CD14-positive monocyte (primary cell): ENCODE measurements at regions not wholly inside any gene's neighbourhood (a gene's known extent, or its start where the extent isn't known, plus 50 kb on each side); places are given as distances from the start of the nearest gene placed in this dataset.

ENCODE experiments used
- DNase-seq, 3 donors: peaks; one replicate each; pipeline ENCODE4 v3.0.0-alpha.2; 2011 to 2022
- H2AFZ ChIP-seq: 2 replicates; pipeline ENCODE4 v1.6.0; 2012; ENCODE audit warnings: mild to moderate bottlenecking, low read depth, low read length, inconsistent platforms; ENCODE audit not compliant: insufficient read depth, poor library complexity, severe bottlenecking
- H3K27ac ChIP-seq, 2 donors: 1 replicate in 1 of 2; 2 replicates in 1 of 2; pipeline ENCODE4 v1.5.1; 2012 to 2013; ENCODE audit warnings: low read length in 2 of 2, control low read depth in 1 of 2, inconsistent platforms in 1 of 2, low read depth in 1 of 2, mild to moderate bottlenecking in 1 of 2
- H3K27me3 ChIP-seq, 2 donors: one replicate each; pipeline versions ENCODE4 v1.6.0 to v1.6.1; 2011 to 2013; ENCODE audit warnings: low read length in 2 of 2; ENCODE audit not compliant: control insufficient read depth in 2 of 2, insufficient read depth in 2 of 2
- H3K36me3 ChIP-seq, 2 donors: replicated peaks in 1 of 2; 1 replicate in 1 of 2; 2 replicates in 1 of 2; pipeline versions ENCODE4 v1.5.1 to v1.6.1; 2012 to 2013; ENCODE audit warnings: low read length in 2 of 2, control low read depth in 1 of 2, inconsistent platforms in 1 of 2, mild to moderate bottlenecking in 1 of 2; ENCODE audit not compliant: insufficient read depth in 2 of 2, control insufficient read depth in 1 of 2
- H3K4me1 ChIP-seq, 2 donors: 1 replicate in 1 of 2; 2 replicates in 1 of 2; pipeline versions ENCODE4 v1.5.1 to v1.6.1; 2012 to 2013; ENCODE audit warnings: low read length in 2 of 2, control low read depth in 1 of 2, inconsistent platforms in 1 of 2, mild to moderate bottlenecking in 1 of 2, moderate library complexity in 1 of 2; ENCODE audit not compliant: insufficient read depth in 2 of 2, control insufficient read depth in 1 of 2
- H3K4me2 ChIP-seq: replicated peaks from 2 replicates; pipeline ENCODE3; 2012; ENCODE audit warnings: low read length, moderate library complexity, mild to moderate bottlenecking; ENCODE audit not compliant: poor library complexity, severe bottlenecking; ENCODE audit errors: extremely low read depth
- H3K4me3 ChIP-seq, 3 experiments: fragments of 200-600 bp in 1 of 3; sonication (generic) in 1 of 3; replicated peaks in 1 of 3; 1 replicate in 2 of 3; 2 replicates in 1 of 3; pipeline ENCODE4 v1.5.1; 2011 to 2013; ENCODE audit warnings: low read length in 3 of 3, mild to moderate bottlenecking in 3 of 3, control low read depth in 2 of 3, low read depth in 2 of 3, inconsistent platforms in 1 of 3, moderate library complexity in 1 of 3
- H3K79me2 ChIP-seq: 2 replicates; pipeline ENCODE4 v1.6.0; 2012; ENCODE audit warnings: mild to moderate bottlenecking, control low read depth, inconsistent platforms, low read length, moderate library complexity; ENCODE audit not compliant: insufficient read depth
- H3K9ac ChIP-seq: 2 replicates; pipeline ENCODE4 v1.6.0; 2017; ENCODE audit warnings: low read length, mild to moderate bottlenecking; ENCODE audit not compliant: insufficient read depth, poor library complexity, severe bottlenecking
- H3K9me3 ChIP-seq, 2 donors: replicated peaks in 1 of 2; 1 replicate in 1 of 2; 2 replicates in 1 of 2; pipeline versions ENCODE4 v1.5.1 to v1.6.1; 2012 to 2013; ENCODE audit warnings: low read length in 2 of 2, control low read depth in 1 of 2; ENCODE audit not compliant: control insufficient read depth in 1 of 2, insufficient read depth in 1 of 2
- H4K20me1 ChIP-seq: 2 replicates; pipeline ENCODE4 v1.6.0; 2012; ENCODE audit warnings: mild to moderate bottlenecking, low read length, control low read depth, moderate library complexity; ENCODE audit not compliant: insufficient read depth
- H3K27ac Mint-ChIP-seq, 7 donors: one replicate each; pipeline ENCODE4 v1.8.0; 2020; ENCODE audit warnings: mild to moderate bottlenecking in 7 of 7, mixed read lengths in 7 of 7, moderate library complexity in 6 of 7, inconsistent platforms in 2 of 7
- H3K27me3 Mint-ChIP-seq, 3 donors: one replicate each; pipeline ENCODE4 v1.8.0; 2021 to 2022; ENCODE audit warnings: low read depth in 3 of 3, mild to moderate bottlenecking in 3 of 3, mixed read lengths in 3 of 3, moderate library complexity in 3 of 3, inconsistent platforms in 1 of 3
- H3K36me3 Mint-ChIP-seq, 2 donors: one replicate each; pipeline ENCODE4 v1.8.0; 2020; ENCODE audit warnings: mixed read lengths in 2 of 2, inconsistent platforms in 1 of 2, mild to moderate bottlenecking in 1 of 2
- H3K4me1 Mint-ChIP-seq: one replicate; pipeline ENCODE4 v1.8.0; 2020; ENCODE audit warnings: mild to moderate bottlenecking, mixed read lengths
- H3K4me3 Mint-ChIP-seq, 2 donors: one replicate each; pipeline ENCODE4 v1.8.0; 2020; ENCODE audit warnings: mild to moderate bottlenecking in 2 of 2, mixed read lengths in 2 of 2, moderate library complexity in 1 of 2
- H3K9me3 Mint-ChIP-seq, 7 donors: one replicate each; pipeline ENCODE4 v1.8.0; 2020 to 2022; ENCODE audit warnings: mixed read lengths in 7 of 7, mild to moderate bottlenecking in 6 of 7, moderate library complexity in 6 of 7, inconsistent platforms in 2 of 7
- WGBS: methylation state at CpG from one replicate; pipeline ENCODE4 v1.1.5; 2013; ENCODE audit warnings: missing lambda C conversion rate; ENCODE audit not compliant: insufficient coverage; 5-methylcytosine and 5-hydroxymethylcytosine counted together
- intact Hi-C, 2 donors: fragments of 100-400 bp; cut with micrococcal nuclease; formaldehyde crosslinking; loops; one replicate each; pipeline versions ENCODE4 v1.15.0 to v1.15.1; 2023
- TF ChIP-seq, protein P1 (sequence below): fragments of 200-600 bp; IDR thresholded peaks from one replicate; pipeline ENCODE4 v1.8.0; 2022; ENCODE audit warnings: antibody characterized with exemption, mild to moderate bottlenecking

GRCh38 chr16:64065523-64065922, 1056.3 kb downstream of the CDH11 start:
- H3K4me2 ChIP-seq, result no peak overlapping the region
- no peaks in the 10 kb centered on the region for H4K20me1 ChIP-seq
- no peaks in the 10 kb centered on the region for H3K27me3 ChIP-seq
- H3K4me1 ChIP-seq, result no peaks in the 10 kb centered on the region
- no peak overlapping the region for H3K4me3 Mint-ChIP-seq
- no peak overlapping the region for H3K4me3 ChIP-seq
- H3K9me3 Mint-ChIP-seq, result peaks cover 0 to 7% (median 2%) of the 10 kb centered on the region in 7 donors
- no peak for DNase-seq
- no peaks in the 10 kb centered on the region for H3K36me3 Mint-ChIP-seq
- no peaks in the 10 kb centered on the region for H3K79me2 ChIP-seq
- H3K4me1 Mint-ChIP-seq, result no peaks in the 10 kb centered on the region
- H3K9ac ChIP-seq, result no peak overlapping the region
- H3K27ac ChIP-seq, result no peak overlapping the region
- WGBS, result no CpG with 5 or more reads among the region's 1 CpG
- H2AFZ ChIP-seq, result no peak overlapping the region
- H3K27me3 Mint-ChIP-seq, result peaks cover 0 to 3% (median 0%) of the 10 kb centered on the region in 3 donors
- TF ChIP-seq, protein P1, sequence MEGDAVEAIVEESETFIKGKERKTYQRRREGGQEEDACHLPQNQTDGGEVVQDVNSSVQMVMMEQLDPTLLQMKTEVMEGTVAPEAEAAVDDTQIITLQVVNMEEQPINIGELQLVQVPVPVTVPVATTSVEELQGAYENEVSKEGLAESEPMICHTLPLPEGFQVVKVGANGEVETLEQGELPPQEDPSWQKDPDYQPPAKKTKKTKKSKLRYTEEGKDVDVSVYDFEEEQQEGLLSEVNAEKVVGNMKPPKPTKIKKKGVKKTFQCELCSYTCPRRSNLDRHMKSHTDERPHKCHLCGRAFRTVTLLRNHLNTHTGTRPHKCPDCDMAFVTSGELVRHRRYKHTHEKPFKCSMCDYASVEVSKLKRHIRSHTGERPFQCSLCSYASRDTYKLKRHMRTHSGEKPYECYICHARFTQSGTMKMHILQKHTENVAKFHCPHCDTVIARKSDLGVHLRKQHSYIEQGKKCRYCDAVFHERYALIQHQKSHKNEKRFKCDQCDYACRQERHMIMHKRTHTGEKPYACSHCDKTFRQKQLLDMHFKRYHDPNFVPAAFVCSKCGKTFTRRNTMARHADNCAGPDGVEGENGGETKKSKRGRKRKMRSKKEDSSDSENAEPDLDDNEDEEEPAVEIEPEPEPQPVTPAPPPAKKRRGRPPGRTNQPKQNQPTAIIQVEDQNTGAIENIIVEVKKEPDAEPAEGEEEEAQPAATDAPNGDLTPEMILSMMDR, result no peak
- no peaks in the 10 kb centered on the region for H3K9me3 ChIP-seq
- intact Hi-C loops, result no loop called here
- H3K27ac Mint-ChIP-seq, result no peak overlapping the region
- H3K36me3 ChIP-seq, result no peaks in the 10 kb centered on the region

- Mint-ChIP-seq H3K4me3 (no peak overlapping the region), H3K27ac (no peak overlapping the region), H3K9me3 (peaks cover 0 to 5% (median 0%) of the 10 kb centered on the region in 7 donors), H3K27me3 (no peaks in the 10 kb centered on the region), H3K4me1 (no peaks in the 10 kb centered on the region), H3K36me3 (no peaks in the 10 kb centered on the region)
- Histone ChIP-seq H3K4me1 (no peaks in the 10 kb centered on the region), H4K20me1 (no peaks in the 10 kb centered on the region), H3K27ac (no peak overlapping the region), H2AFZ (no peak overlapping the region), H3K27me3 (no peaks in the 10 kb centered on the region), H3K9ac (no peak overlapping the region), H3K9me3 (no peaks in the 10 kb centered on the region), H3K36me3 (no peaks in the 10 kb centered on the region), H3K4me2 (no peak overlapping the region), H3K79me2 (no peaks in the 10 kb centered on the region), H3K4me3 (no peak overlapping the region)
- 100% methylated on average over 1 of the region's 1 CpG for WGBS
- TF ChIP-seq, protein P1, result no peak
- intact Hi-C loops, result no loop called here
- DNase-seq, result no peak
These were observed 1060.2 kb downstream of the CDH11 start for GRCh38 chr16:64061621-64062020.
